H1 (cell line): ENCODE measurements at regions not wholly inside any gene's neighbourhood (a gene's known extent, or its start where the extent isn't known, plus 50 kb on each side); places are given as distances from the start of the nearest gene placed in this dataset.

ENCODE experiments used
- CTCF ChIA-PET: fragments of 300-600 bp; sonication (Branson Sonifier 250); formaldehyde crosslinking; loops from one replicate; lab custom pipeline; 2021; ENCODE audit not compliant: partially characterized antibody; lab: Charles Lee
- POLR2A ChIA-PET: fragments of 300-600 bp; sonication (Branson Sonifier 250); formaldehyde crosslinking; loops from one replicate; lab custom pipeline; 2021; ENCODE audit warnings: inconsistent platforms; ENCODE audit not compliant: partially characterized antibody; lab: Charles Lee
- DNase-seq, 2 experiments: peaks; one replicate each; pipeline versions ENCODE4 v3.0.0 to v3.0.0-alpha.2; 2010 to 2022; ENCODE audit warnings: low spot score in 2 of 2, low read depth in 1 of 2, mixed read lengths in 1 of 2
- FAIRE-seq: peaks from 2 replicates; lab custom pipeline; 2011; peaks lifted over from hg19 to GRCh38; lab: Jason Lieb, UNC
- H2AFZ ChIP-seq: 2 replicates; pipeline ENCODE4 v1.8.1; 2012; ENCODE audit warnings: low read length, inconsistent platforms
- H2AK5ac ChIP-seq: 2 replicates; pipeline ENCODE4 v1.6.1; 2013; ENCODE audit warnings: low read depth, low read length
- H2BK120ac ChIP-seq: replicated peaks from 2 replicates; pipeline ENCODE3; 2013; ENCODE audit warnings: low read depth, low read length, inconsistent platforms
- H2BK12ac ChIP-seq: 2 replicates; pipeline ENCODE4 v1.6.1; 2013; ENCODE audit warnings: low read depth, low read length
- H2BK15ac ChIP-seq: 2 replicates; pipeline ENCODE4 v1.6.1; 2013; ENCODE audit warnings: low read length
- H2BK20ac ChIP-seq: 2 replicates; pipeline ENCODE4 v1.6.1; 2013; ENCODE audit warnings: low read length
- H2BK5ac ChIP-seq: 2 replicates; pipeline ENCODE4 v1.6.1; 2013; ENCODE audit warnings: low read depth, low read length
- H3K14ac ChIP-seq: 2 replicates; pipeline ENCODE4 v1.6.1; 2013; ENCODE audit warnings: inconsistent platforms; ENCODE audit not compliant: insufficient read length
- H3K18ac ChIP-seq: 2 replicates; pipeline ENCODE4 v1.6.1; 2013; ENCODE audit warnings: low read length; ENCODE audit errors: extremely low read depth
- H3K23ac ChIP-seq: 2 replicates; pipeline ENCODE4 v1.6.1; 2013; ENCODE audit warnings: inconsistent platforms; ENCODE audit not compliant: insufficient read length
- H3K23me2 ChIP-seq: 2 replicates; pipeline ENCODE4 v1.6.1; 2013; ENCODE audit warnings: low read depth, low read length
- H3K27ac ChIP-seq: 2 replicates; pipeline ENCODE4 v1.6.1; 2011; ENCODE audit warnings: low read depth, low read length, inconsistent platforms
- H3K27me3 ChIP-seq, 4 experiments: replicated peaks in 1 of 4; 1 replicate in 1 of 4; 2 replicates in 3 of 4; pipeline versions ENCODE4 v1.6.1 to v1.8.1; 2011 to 2013; ENCODE audit warnings: low read length in 3 of 4, mild to moderate bottlenecking in 3 of 4, inconsistent platforms in 2 of 4, mixed read lengths in 2 of 4, moderate library complexity in 1 of 4; ENCODE audit not compliant: control insufficient read depth in 3 of 4, insufficient read depth in 3 of 4; ENCODE audit errors: extremely low read depth in 1 of 4
- H3K36me3 ChIP-seq, 4 experiments: 2 replicates each; pipeline versions ENCODE4 v1.6.1 to v1.8.1; 2011 to 2013; ENCODE audit warnings: mild to moderate bottlenecking in 4 of 4, low read length in 3 of 4, moderate library complexity in 2 of 4, control low read depth in 1 of 4, inconsistent platforms in 1 of 4; ENCODE audit not compliant: insufficient read depth in 4 of 4, control insufficient read depth in 2 of 4
- H3K4ac ChIP-seq: replicated peaks from 2 replicates; pipeline ENCODE3; 2013; ENCODE audit warnings: low read length, low read depth, mixed read lengths, inconsistent platforms; ENCODE audit not compliant: insufficient read length
- H3K4me1 ChIP-seq, 4 experiments: replicated peaks in 1 of 4; 1 replicate in 1 of 4; 2 replicates in 3 of 4; pipeline versions ENCODE4 v1.6.1 to v1.8.1; 2011 to 2013; ENCODE audit warnings: low read length in 3 of 4, inconsistent platforms in 2 of 4, mixed read lengths in 1 of 4; ENCODE audit not compliant: insufficient read depth in 4 of 4, control insufficient read depth in 3 of 4
- H3K4me2 ChIP-seq, 2 experiments: 2 replicates each; pipeline versions ENCODE4 v1.6.1 to v1.8.1; 2011 to 2013; ENCODE audit warnings: low read depth in 2 of 2, low read length in 2 of 2, control low read depth in 1 of 2, inconsistent platforms in 1 of 2, mild to moderate bottlenecking in 1 of 2; ENCODE audit not compliant: insufficient read depth in 1 of 2
- H3K4me3 ChIP-seq, 4 experiments: fragments of 200-600, 300-600 bp in 1 of 4; sonication (generic), shearing (Covaris generic), sonication (Bioruptor Twin) in 1 of 4; 2 replicates each; pipeline versions ENCODE4 v1.5.1 to v1.8.1; 2011 to 2016; ENCODE audit warnings: low read length in 4 of 4, low read depth in 3 of 4, control low read depth in 2 of 4, inconsistent platforms in 2 of 4, mild to moderate bottlenecking in 2 of 4, mixed read lengths in 1 of 4, moderate library complexity in 1 of 4; ENCODE audit not compliant: insufficient read depth in 2 of 4; ENCODE audit errors: extremely low read depth in 1 of 4
- H3K56ac ChIP-seq: replicated peaks from 2 replicates; pipeline ENCODE3; 2013; ENCODE audit warnings: low read depth, mild to moderate bottlenecking, mixed read lengths, low read length, inconsistent platforms; ENCODE audit not compliant: insufficient read length
- H3K79me1 ChIP-seq: 2 replicates; pipeline ENCODE4 v1.6.1; 2013; ENCODE audit warnings: low read depth, low read length, control low read depth
- H3K79me2 ChIP-seq, 2 experiments: 2 replicates each; pipeline versions ENCODE4 v1.6.1 to v1.8.1; 2012 to 2013; ENCODE audit warnings: low read length in 2 of 2, mild to moderate bottlenecking in 2 of 2, inconsistent platforms in 1 of 2; ENCODE audit not compliant: insufficient read depth in 2 of 2, control insufficient read depth in 1 of 2
- H3K9ac ChIP-seq, 4 experiments: replicated peaks in 1 of 4; 1 replicate in 1 of 4; 2 replicates in 3 of 4; pipeline versions ENCODE4 v1.6.1 to v1.8.1; 2011 to 2013; ENCODE audit warnings: low read depth in 3 of 4, low read length in 3 of 4, control low read depth in 2 of 4, mild to moderate bottlenecking in 2 of 4, moderate library complexity in 2 of 4, inconsistent platforms in 1 of 4; ENCODE audit errors: extremely low read depth in 1 of 4
- H3K9me3 ChIP-seq, 2 experiments: 2 replicates each; pipeline versions ENCODE4 v1.6.1 to v1.8.1; 2012 to 2013; ENCODE audit warnings: mild to moderate bottlenecking in 2 of 2, moderate library complexity in 2 of 2, control low read depth in 1 of 2, inconsistent platforms in 1 of 2, low read depth in 1 of 2, low read length in 1 of 2, mixed read lengths in 1 of 2; ENCODE audit not compliant: insufficient read depth in 2 of 2
- H4K20me1 ChIP-seq, 2 experiments: replicated peaks in 1 of 2; 2 replicates each; pipeline versions ENCODE3 to v1.8.1; 2011 to 2013; ENCODE audit warnings: inconsistent platforms in 2 of 2, low read length in 2 of 2, mild to moderate bottlenecking in 1 of 2; ENCODE audit not compliant: insufficient read depth in 2 of 2, control insufficient read depth in 1 of 2
- H4K5ac ChIP-seq: 2 replicates; pipeline ENCODE4 v1.6.1; 2013; ENCODE audit warnings: low read length, low read depth, mixed read lengths, inconsistent platforms; ENCODE audit not compliant: insufficient read length
- H4K8ac ChIP-seq: 2 replicates; pipeline ENCODE4 v1.8.0; 2013; ENCODE audit warnings: mild to moderate bottlenecking, moderate library complexity, low read length, inconsistent platforms; ENCODE audit not compliant: insufficient read depth; ENCODE audit errors: extremely low read depth
- H4K91ac ChIP-seq: replicated peaks from 2 replicates; pipeline ENCODE3; 2013; ENCODE audit warnings: low read length, mixed read lengths, inconsistent platforms; ENCODE audit not compliant: insufficient read length
- POLR2A ChIP-seq, 2 experiments: IDR thresholded peaks; 1 replicate in 1 of 2; 2 replicates in 1 of 2; pipeline ENCODE4 v1.6.1; 2011; ENCODE audit warnings: low read depth in 2 of 2, low read length in 2 of 2, mild to moderate bottlenecking in 2 of 2; ENCODE audit errors: control extremely low read depth in 1 of 2
- RAD21 ChIP-seq, 2 experiments: IDR thresholded peaks in 1 of 2; conservative IDR thresholded peaks in 1 of 2; 2 replicates each; pipeline ENCODE4 v1.6.1; 2011; ENCODE audit warnings: low read depth in 2 of 2, low read length in 2 of 2, improper control_type of control experiment in 1 of 2, inconsistent platforms in 1 of 2, mild to moderate bottlenecking in 1 of 2, moderate library complexity in 1 of 2
- SAP30 ChIP-seq: fragments of 300-600 bp; sonication (generic); IDR thresholded peaks from 2 replicates; pipeline ENCODE4 v1.7.1; 2012; ENCODE audit warnings: low read length, moderate library complexity, mild to moderate bottlenecking, inconsistent platforms; ENCODE audit not compliant: insufficient read depth, insufficient replicate concordance
- WGBS, 2 experiments: shearing (Covaris generic) in 1 of 2; methylation state at CpG; one replicate each; pipeline versions ENCODE4 v1.1.6 to v1.1.7; 2013 to 2015; ENCODE audit warnings: low lambda C conversion rate in 2 of 2, mixed read lengths in 2 of 2, inconsistent platforms in 1 of 2, low coverage in 1 of 2, missing lambda C conversion rate in 1 of 2; ENCODE audit not compliant: insufficient replicate concordance in 2 of 2, insufficient coverage in 1 of 2, insufficient read length in 1 of 2; ENCODE audit errors: extremely low coverage in 1 of 2, missing lambda C conversion rate in 1 of 2; 5-methylcytosine and 5-hydroxymethylcytosine counted together
- TF ChIP-seq, protein P1 (sequence below), 3 experiments: IDR thresholded peaks; 1 replicate in 2 of 3; 2 replicates in 1 of 3; pipeline versions ENCODE4 v1.5.1 to v1.6.1; 2011; ENCODE audit warnings: low read length in 3 of 3, mild to moderate bottlenecking in 3 of 3, inconsistent platforms in 2 of 3, low read depth in 1 of 3, moderate library complexity in 1 of 3; ENCODE audit not compliant: insufficient read depth in 1 of 3; ENCODE audit errors: control extremely low read depth in 1 of 3

DNA sequence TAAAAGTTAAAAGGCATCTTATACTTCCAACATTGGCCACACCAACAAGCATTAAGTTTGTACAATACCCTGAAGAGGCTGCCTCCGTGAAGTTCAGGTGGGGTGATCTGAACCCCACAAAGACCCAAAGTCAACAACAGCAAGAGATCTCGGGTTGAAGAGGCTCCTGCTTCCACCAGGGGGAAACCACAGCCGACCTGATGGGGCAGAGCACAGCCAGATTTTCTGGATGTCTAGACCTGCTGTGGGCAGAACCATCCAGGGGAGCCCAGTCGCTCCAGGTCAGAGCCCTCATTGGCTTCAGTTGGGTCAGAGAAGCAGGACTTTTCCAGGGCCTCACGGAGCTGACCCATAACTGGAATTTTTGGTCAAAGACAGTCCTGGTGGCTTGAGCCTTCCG, 66.5 kb upstream of the ACKR3 start:
- H3K14ac ChIP-seq: no peak overlapping the region
- peaks cover 2% of the 10 kb centered on the region; the same call in 1 of the 2 replicates for H3K23me2 ChIP-seq
- ChIA-PET POLR2A (no interaction called here), CTCF (interaction anchor here (0.9 to 3.6 kb wide), 8 partner anchors 10 to 559 kb away, joined by 3 to 27 read pairs (median 4); partner anchors contain the start of gene ACKR3)
- no peak overlapping the region for H2BK20ac ChIP-seq
- no peaks in the 10 kb centered on the region for H3K36me3 ChIP-seq
- H2BK12ac ChIP-seq: no peak overlapping the region
- H3K4me1 ChIP-seq: no peaks in the 10 kb centered on the region
- H4K20me1 ChIP-seq: no peaks in the 10 kb centered on the region
- H3K4ac ChIP-seq: no peak overlapping the region
- no peak overlapping the region for H3K18ac ChIP-seq
- WGBS, 2 experiments: 82% methylated on average over 6 of the region's 6 CpGs; no CpG with 5 or more reads in 1 of the 2 experiments
- H3K9me3 ChIP-seq: no peaks in the 10 kb centered on the region
- H3K56ac ChIP-seq: no peak overlapping the region
- H3K79me2 ChIP-seq: no peaks in the 10 kb centered on the region
- no peak overlapping the region for H3K4me2 ChIP-seq
- no peak overlapping the region for H2BK5ac ChIP-seq
- H3K9ac ChIP-seq: no peak overlapping the region
- H3K27me3 ChIP-seq: no peaks in the 10 kb centered on the region; a peak in 1 of 7 replicates
- H4K91ac ChIP-seq: no peak overlapping the region
- H4K5ac ChIP-seq: no peak overlapping the region
- no peak for FAIRE-seq
- H3K23ac ChIP-seq: no peak overlapping the region
- H2BK120ac ChIP-seq: no peak overlapping the region
- no peaks in the 10 kb centered on the region for H3K79me1 ChIP-seq
- no peak for DNase-seq
- TF ChIP-seq SAP30 (no peak), POLR2A (IDR thresholded peaks at IDR 0.05; ENCODE audit: control extremely low read depth in 1 of 2, low read depth in 2 of 2, low read length in 2 of 2) (no peak), RAD21 (IDR thresholded peaks at IDR 0.05 in 1 of 2, conservative IDR thresholded peaks at IDR 0.05 in 1 of 2; ENCODE audit: low read depth in 2 of 2, low read length in 2 of 2) (peak; percentile 59 to 76)
- TF ChIP-seq, protein P1, sequence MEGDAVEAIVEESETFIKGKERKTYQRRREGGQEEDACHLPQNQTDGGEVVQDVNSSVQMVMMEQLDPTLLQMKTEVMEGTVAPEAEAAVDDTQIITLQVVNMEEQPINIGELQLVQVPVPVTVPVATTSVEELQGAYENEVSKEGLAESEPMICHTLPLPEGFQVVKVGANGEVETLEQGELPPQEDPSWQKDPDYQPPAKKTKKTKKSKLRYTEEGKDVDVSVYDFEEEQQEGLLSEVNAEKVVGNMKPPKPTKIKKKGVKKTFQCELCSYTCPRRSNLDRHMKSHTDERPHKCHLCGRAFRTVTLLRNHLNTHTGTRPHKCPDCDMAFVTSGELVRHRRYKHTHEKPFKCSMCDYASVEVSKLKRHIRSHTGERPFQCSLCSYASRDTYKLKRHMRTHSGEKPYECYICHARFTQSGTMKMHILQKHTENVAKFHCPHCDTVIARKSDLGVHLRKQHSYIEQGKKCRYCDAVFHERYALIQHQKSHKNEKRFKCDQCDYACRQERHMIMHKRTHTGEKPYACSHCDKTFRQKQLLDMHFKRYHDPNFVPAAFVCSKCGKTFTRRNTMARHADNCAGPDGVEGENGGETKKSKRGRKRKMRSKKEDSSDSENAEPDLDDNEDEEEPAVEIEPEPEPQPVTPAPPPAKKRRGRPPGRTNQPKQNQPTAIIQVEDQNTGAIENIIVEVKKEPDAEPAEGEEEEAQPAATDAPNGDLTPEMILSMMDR (IDR thresholded peaks at IDR 0.05; ENCODE audit: control extremely low read depth in 1 of 3, insufficient read depth in 1 of 3, low read depth in 1 of 3, low read length in 3 of 3): peak; percentile 53 to 60 (median 55)
- no peak overlapping the region for H3K27ac ChIP-seq
- H2BK15ac ChIP-seq: no peak overlapping the region
- H2AFZ ChIP-seq: 0 out of 2 replicates have a peak overlapping the region, but pooled peaks have one; percentile 28
- no peak overlapping the region for H3K4me3 ChIP-seq
- no peak overlapping the region; the same call in 1 of the 2 replicates for H4K8ac ChIP-seq
- H2AK5ac ChIP-seq: no peak overlapping the region
